H1 (cell line): ENCODE measurements at regions not wholly inside any gene's neighbourhood (a gene's known extent, or its start where the extent isn't known, plus 50 kb on each side); places are given as distances from the start of the nearest gene placed in this dataset.

Experiments used
- CHD1 ChIP-seq: IDR thresholded peaks from 2 replicates; pipeline ENCODE4 v1.6.1; 2012; ENCODE audit warnings: low read depth, low read length, improper control_type of control experiment
- GABPA ChIP-seq: IDR thresholded peaks from 2 replicates; pipeline ENCODE4 v1.6.1; 2011; ENCODE audit warnings: mild to moderate bottlenecking, low read length, moderate library complexity, borderline replicate concordance; ENCODE audit not compliant: insufficient read depth
- KDM4A ChIP-seq: IDR thresholded peaks from one replicate; pipeline ENCODE4 v1.7.1; 2012; ENCODE audit warnings: low read depth, mild to moderate bottlenecking, moderate library complexity, low read length, inconsistent platforms; ENCODE audit not compliant: severe bottlenecking
- MAFK ChIP-seq: IDR thresholded peaks from 2 replicates; pipeline ENCODE4 v1.6.1; 2012; ENCODE audit warnings: low read depth, mild to moderate bottlenecking, improper control_type of control experiment, low read length
- RAD21 ChIP-seq, 2 experiments: IDR thresholded peaks in 1 of 2; conservative IDR thresholded peaks in 1 of 2; 2 replicates each; pipeline ENCODE4 v1.6.1; 2011; ENCODE audit warnings: low read depth in 2 of 2, low read length in 2 of 2, improper control_type of control experiment in 1 of 2, inconsistent platforms in 1 of 2, mild to moderate bottlenecking in 1 of 2, moderate library complexity in 1 of 2
- SIN3A ChIP-seq, 2 experiments: IDR thresholded peaks in 1 of 2; conservative IDR thresholded peaks in 1 of 2; 2 replicates each; pipeline ENCODE4 v1.6.1; 2011 to 2012; ENCODE audit warnings: low read length in 2 of 2, improper control_type of control experiment in 1 of 2, low read depth in 1 of 2, mild to moderate bottlenecking in 1 of 2
- TBP ChIP-seq: IDR thresholded peaks from 2 replicates; pipeline ENCODE4 v1.6.1; 2011; ENCODE audit warnings: low read depth, low read length, improper control_type of control experiment
- TF ChIP-seq, protein P1 (sequence below): IDR thresholded peaks from 2 replicates; pipeline ENCODE4 v1.6.1; 2012; ENCODE audit warnings: inconsistent platforms

GRCh38 chr5:175317872-175318271 is 126.1 kb downstream of the DRD1 start (continued):
- TF ChIP-seq, protein P1, sequence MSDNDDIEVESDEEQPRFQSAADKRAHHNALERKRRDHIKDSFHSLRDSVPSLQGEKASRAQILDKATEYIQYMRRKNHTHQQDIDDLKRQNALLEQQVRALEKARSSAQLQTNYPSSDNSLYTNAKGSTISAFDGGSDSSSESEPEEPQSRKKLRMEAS = no peak
- TF ChIP-seq RAD21 (IDR thresholded peaks at IDR 0.05 in 1 of 2, conservative IDR thresholded peaks at IDR 0.05 in 1 of 2; ENCODE audit: low read depth in 2 of 2, low read length in 2 of 2) (no peak), CHD1 (no peak), TBP (no peak), MAFK (no peak), GABPA (no peak), SIN3A (conservative IDR thresholded peaks at IDR 0.05 in 1 of 2, IDR thresholded peaks at IDR 0.05 in 1 of 2; ENCODE audit: low read depth in 1 of 2, low read length in 2 of 2) (no peak), KDM4A (no peak)
